ENCODE measurements at regions not wholly inside any gene's neighbourhood (a gene's known extent, or its start where the extent isn't known, plus 50 kb on each side); places are given as distances from the start of the nearest gene placed in this dataset.

- DNase-seq (ENCODE audit: low read depth): no peak
Measured at GRCh38 chr12:30874455-30875321, 51.9 kb upstream of the TSPAN11 start.

- no peak for DNase-seq (ENCODE audit: low read depth)
Measured at GRCh38 chr12:30870491-30871265, 55.9 kb upstream of the TSPAN11 start.

GRCh38 chr12:30867415-30867814, 59.1 kb upstream of the TSPAN11 start:
- DNase-seq (ENCODE audit: low read depth): no peak

- no peak for DNase-seq (ENCODE audit: low read depth)
Measured at GRCh38 chr12:30866256-30866655, 60.3 kb upstream of the TSPAN11 start.

GRCh38 chr12:30863839-30864238, 62.7 kb upstream of the TSPAN11 start:
- DNase-seq (ENCODE audit: low read depth): no peak

- peak; percentile 36 for DNase-seq (ENCODE audit: low read depth)
Measured at GRCh38 chr12:30862486-30862885, 64.1 kb upstream of the TSPAN11 start.

GRCh38 chr12:30859226-30859625, 67.3 kb upstream of the TSPAN11 start:
- no peak for DNase-seq (ENCODE audit: low read depth)

- no peak for DNase-seq (ENCODE audit: low read depth)
Measured at GRCh38 chr12:30858471-30858870, 68.1 kb upstream of the TSPAN11 start.

- no peak for DNase-seq (ENCODE audit: low read depth)
Measured at GRCh38 chr12:30853561-30854133, 72.9 kb upstream of the TSPAN11 start.

- DNase-seq (ENCODE audit: low read depth): no peak
Measured at GRCh38 chr12:30850684-30851083, 75.9 kb upstream of the TSPAN11 start.

- DNase-seq (ENCODE audit: low read depth): peak; percentile 55
Measured at GRCh38 chr12:30847259-30847658, 79.3 kb upstream of the TSPAN11 start.

- DNase-seq (ENCODE audit: low read depth): no peak
Measured at GRCh38 chr12:30846776-30847175, 79.8 kb upstream of the TSPAN11 start.

GRCh38 chr12:30845676-30846075, 80.9 kb upstream of the TSPAN11 start:
- no peak for DNase-seq (ENCODE audit: low read depth)

GRCh38 chr12:30843211-30843610, 83.3 kb upstream of the TSPAN11 start:
- no peak for DNase-seq (ENCODE audit: low read depth)

GRCh38 chr12:30840715-30841114, 85.8 kb upstream of the TSPAN11 start:
- DNase-seq (ENCODE audit: low read depth): no peak

GRCh38 chr12:30839643-30840220, 85.0 kb upstream of the CAPRIN2 start:
- no peak for DNase-seq (ENCODE audit: low read depth)

- no peak for DNase-seq (ENCODE audit: low read depth)
Measured at GRCh38 chr12:30837595-30837994, 82.8 kb upstream of the CAPRIN2 start.

- no peak for DNase-seq (ENCODE audit: low read depth)
Measured at GRCh38 chr12:30836656-30837445, 82.1 kb upstream of the CAPRIN2 start.

- no peak for DNase-seq (ENCODE audit: low read depth)
Measured at GRCh38 chr12:30835216-30835615, 80.5 kb upstream of the CAPRIN2 start.

GRCh38 chr12:30830751-30831150, 76.0 kb upstream of the CAPRIN2 start:
- no peak for DNase-seq (ENCODE audit: low read depth)

- no peak for DNase-seq (ENCODE audit: low read depth)
Measured at GRCh38 chr12:30829876-30830275, 75.1 kb upstream of the CAPRIN2 start.

- DNase-seq (ENCODE audit: low read depth): no peak
Measured at GRCh38 chr12:30828686-30829085, 73.9 kb upstream of the CAPRIN2 start.

Measured in HS-27A (cell line).